PC-9 (cell line): ENCODE measurements at regions not wholly inside any gene's neighbourhood (a gene's known extent, or its start where the extent isn't known, plus 50 kb on each side); places are given as distances from the start of the nearest gene placed in this dataset.

Experiments
- CTCF ChIP-seq: fragments of 200-600 bp; sonication (generic); conservative IDR thresholded peaks from 2 replicates; pipeline ENCODE4 v1.6.1; 2017; ENCODE audit warnings: mixed run types, antibody characterized with exemption, mild to moderate bottlenecking, moderate library complexity
- EZH2 ChIP-seq: fragments of 200-600 bp; sonication (generic); IDR thresholded peaks from 2 replicates; pipeline ENCODE4 v1.8.0; 2017; ENCODE audit warnings: antibody characterized with exemption, low read depth

GRCh38 chr2:226561962-226562361 lies 237.7 kb downstream of the IRS1 start:
- TF ChIP-seq CTCF: no peak
- no peak for TF ChIP-seq EZH2
